ENCODE measurements at regions not wholly inside any gene's neighbourhood (a gene's known extent, or its start where the extent isn't known, plus 50 kb on each side); places are given as distances from the start of the nearest gene placed in this dataset.

DNA sequence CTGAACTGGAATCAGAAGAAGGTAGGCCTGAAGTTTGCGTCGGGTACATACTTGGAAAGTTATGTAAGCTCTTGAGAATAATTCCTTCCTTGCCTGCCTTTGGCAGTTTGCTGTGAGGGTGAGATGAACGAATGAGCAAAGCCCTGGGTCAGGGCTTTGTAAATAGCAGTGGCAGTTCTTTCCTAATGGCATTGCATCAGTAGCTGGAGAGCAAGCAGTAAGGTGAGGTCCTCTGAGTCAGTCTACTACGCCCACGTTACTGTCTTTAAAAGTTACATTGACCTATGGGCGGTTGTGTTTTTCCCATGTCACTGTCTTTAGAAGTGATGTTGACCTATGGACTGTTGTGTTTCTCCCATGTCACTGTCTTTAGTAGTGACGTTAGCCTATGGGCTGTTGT is 179.1 kb upstream of the E2F8 start:
- TF ChIP-seq EZH2 (IDR thresholded peaks at IDR 0.05) (no peak), POLR2AphosphoS5 (IDR thresholded peaks at IDR 0.05; ENCODE audit: borderline replicate concordance, low read depth, low read length) (no peak), FOXP2 (optimal IDR thresholded peaks at IDR 0.05; ENCODE audit: control extremely low read depth, extremely low read length, insufficient read depth) (no peak)
